Heart left ventricle (tissue), 16 donors: ENCODE measurements at regions not wholly inside any gene's neighbourhood (a gene's known extent, or its start where the extent isn't known, plus 50 kb on each side); places are given as distances from the start of the nearest gene placed in this dataset.

Experiments used
- ATAC-seq, 4 donors: fragments of 200-7000 bp; cut with Tn5 transposase; one replicate each; pipeline ENCODE4 v1.9.1; 2020 to 2022; ENCODE audit warnings: moderate library complexity in 4 of 4, mild to moderate bottlenecking in 3 of 4, moderate number of reproducible peaks in 1 of 4
- DNase-seq, 5 donors: peaks; one replicate each; pipeline ENCODE4 v3.0.0-alpha.2; 2020
- H3K27ac ChIP-seq, 12 donors: fragments of 200-600 bp; sonication (generic) in 4 of 12; one replicate each; pipeline versions ENCODE4 v1.5.0 to v1.8.0; 2016 to 2022; ENCODE audit warnings: mild to moderate bottlenecking in 2 of 12
- H3K27me3 ChIP-seq, 9 donors: fragments of 200-600 bp; sonication (generic) in 2 of 9; one replicate each; pipeline versions ENCODE4 v1.5.1 to v1.8.0; 2016 to 2022; ENCODE audit warnings: mild to moderate bottlenecking in 3 of 9
- H3K36me3 ChIP-seq, 9 donors: fragments of 200-600 bp; sonication (generic) in 2 of 9; one replicate each; pipeline versions ENCODE4 v1.5.0 to v1.8.0; 2018 to 2022; ENCODE audit warnings: mild to moderate bottlenecking in 2 of 9
- H3K4me1 ChIP-seq, 12 donors: fragments of 200-600 bp; sonication (generic) in 4 of 12; one replicate each; pipeline versions ENCODE4 v1.5.0 to v1.8.0; 2016 to 2022; ENCODE audit warnings: mild to moderate bottlenecking in 3 of 12
- H3K4me3 ChIP-seq, 12 donors: fragments of 200-600 bp; sonication (generic) in 4 of 12; one replicate each; pipeline versions ENCODE4 v1.5.0 to v1.8.0; 2017 to 2022; ENCODE audit warnings: mild to moderate bottlenecking in 9 of 12, moderate library complexity in 4 of 12
- H3K9me3 ChIP-seq, 12 donors: fragments of 200-600 bp; sonication (generic) in 4 of 12; one replicate each; pipeline versions ENCODE4 v1.5.0 to v1.8.0; 2016 to 2022; ENCODE audit warnings: mild to moderate bottlenecking in 1 of 12
- CTCF ChIP-seq, 12 donors: fragments of 200-600 bp; sonication (generic) in 4 of 12; IDR thresholded peaks; one replicate each; pipeline versions ENCODE4 v1.5.0 to v1.8.0; 2018 to 2022; ENCODE audit warnings: antibody characterized with exemption in 12 of 12, mild to moderate bottlenecking in 5 of 12
- POLR2A ChIP-seq, 2 donors: fragments of 450-650 bp; IDR thresholded peaks; one replicate each; pipeline ENCODE4 v1.6.1; 2017; ENCODE audit warnings: antibody characterized with exemption in 2 of 2, mild to moderate bottlenecking in 2 of 2, moderate library complexity in 2 of 2
- WGBS, 4 donors: extraction: QIAGEN DNeasy Blood & Tissue Kit in 2 of 4; methylation state at CpG; one replicate each; pipeline versions ENCODE4 v1.1.5 to v1.1.7; 2013 to 2018; 5-methylcytosine and 5-hydroxymethylcytosine counted together
- intact Hi-C, 10 donors: fragments of 100-400 bp; cut with DNase I; formaldehyde crosslinking; loops; one replicate each; pipeline versions ENCODE4 v1.11.1 to v1.14.2; 2022
- microRNA-seq, 4 donors: library from miRNA; unstranded; fragments of <30 nt; microRNA quantifications; one replicate each; pipeline versions ENCODE4 to v1.2.0, GENCODE V29; 2017 to 2020
- donor health status: ischemic (EF 13 %, LVEDD 7.1; RV severe dilation, severe dysfunction).
- donor health status: healthy with polysubstance abuse.
- donor health status: DM: no; HTN: yes; CAD: no.
- donor health status: DM: no; HTN: no; CAD: no.
- donor health status: ischemic (EF 25% LVEDD 6.9; RV normal size, moderate dysfunction).
- donor health status: ischemic (EF 25% LVEDD 5.7; RV mildly dilated, moderate dysfunction).
- donor health status: healthy.
- donor health status: DM: yes; HTN: yes; CAD: no.
- donor health status: ischemic (EF 35%, LVEDD 5.7; RV mildly dilated, moderate dysfunction).
- donor health status: nonischemic (EF 11% LVEDD 7.7; RV severe dilation, severe dysfunction).
- donor health status: DM: yes; HTN: yes; CAD: no.
- donor health status: PGD.
- donor health status: ischemic (EF 29% LVEDD 5.4; RV normal size, mild dysfunction).
- donor health status: nonischemic (EF 23%, LVEDD 6.1; RV moderate dilation, normal function).

- intact Hi-C loops: loop anchor here in 2 of 10 donors (5.0 kb wide), 2 partner anchors 48 to 53 kb away; partner anchors contain the start of gene PTPN13 (in 1 of the 2)
Measured at GRCh38 chr4:86544310-86544966, 49.7 kb upstream of the PTPN13 start.

More at GRCh38 chr4:86544310-86544966, 49.7 kb upstream of the PTPN13 start:
- Histone ChIP-seq H3K4me3 (no peak overlapping the region), H3K9me3 (no peaks in the 10 kb centered on the region), H3K36me3 (no peaks in the 10 kb centered on the region), H3K27me3 (peaks cover 0 to 7% (median 0%) of the 10 kb centered on the region in 9 donors), H3K27ac (peak overlapping the region in 4 of 12 donors; percentile 14 to 67 (median 37)), H3K4me1 (peaks cover 0 to 32% (median 8%) of the 10 kb centered on the region in 12 donors)
- WGBS, 4 donors: 39 to 55% (median 51%) methylated on average over 2 of the region's 2 CpGs
- ATAC-seq: no peak
- no peak for DNase-seq
- TF ChIP-seq CTCF (IDR thresholded peaks at IDR 0.05) (no peak), POLR2A (IDR thresholded peaks at IDR 0.05) (no peak)

Small RNA genes in the stretch of these regions (microRNA-seq; reads per million reads assigned to microRNA genes)
- 0 to 0.41 (median 0) reads per million in 4 donors for gene MIR4452
